ENCODE measurements at regions not wholly inside any gene's neighbourhood (a gene's known extent, or its start where the extent isn't known, plus 50 kb on each side); places are given as distances from the start of the nearest gene placed in this dataset.

DNA sequence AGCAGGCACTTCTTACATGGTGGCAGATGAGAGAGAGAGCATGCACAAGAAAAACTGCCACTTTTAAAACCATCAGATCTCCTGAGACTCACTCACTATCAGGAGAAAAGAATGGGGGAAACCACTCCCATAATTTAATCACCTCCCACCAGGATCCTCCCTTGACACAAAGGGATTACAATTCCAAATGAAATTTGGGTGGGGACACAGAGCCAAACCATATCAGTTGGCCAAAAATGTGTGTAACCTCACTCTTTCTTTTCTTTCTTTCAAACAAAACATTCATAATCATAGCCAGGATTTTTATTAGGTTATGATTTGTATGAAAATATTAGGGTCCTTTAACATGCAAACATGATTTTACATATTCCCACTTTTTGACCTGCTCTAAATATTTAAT is 222.1 kb downstream of the PCDH18 start:
- DNase-seq: no peak

DNA sequence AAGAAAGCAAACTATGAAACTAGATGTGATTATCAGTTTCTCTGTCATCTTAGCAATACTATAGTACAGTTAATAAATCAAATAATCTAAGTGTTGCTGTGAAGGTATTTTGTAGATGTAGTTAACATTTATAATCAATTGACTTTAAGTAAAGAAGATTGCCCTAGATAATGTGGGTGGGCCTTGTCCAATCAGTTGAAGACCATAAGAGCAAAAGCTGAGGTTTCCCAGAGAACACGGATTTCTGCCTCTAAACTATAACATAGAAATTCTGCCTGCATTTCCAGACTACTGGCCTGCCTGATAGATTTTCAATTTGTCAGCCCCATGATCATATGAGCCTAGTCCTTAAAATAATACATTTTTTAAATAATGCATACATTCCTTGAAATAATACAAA is 222.9 kb downstream of the PCDH18 start:
- DNase-seq: no peak

DNA sequence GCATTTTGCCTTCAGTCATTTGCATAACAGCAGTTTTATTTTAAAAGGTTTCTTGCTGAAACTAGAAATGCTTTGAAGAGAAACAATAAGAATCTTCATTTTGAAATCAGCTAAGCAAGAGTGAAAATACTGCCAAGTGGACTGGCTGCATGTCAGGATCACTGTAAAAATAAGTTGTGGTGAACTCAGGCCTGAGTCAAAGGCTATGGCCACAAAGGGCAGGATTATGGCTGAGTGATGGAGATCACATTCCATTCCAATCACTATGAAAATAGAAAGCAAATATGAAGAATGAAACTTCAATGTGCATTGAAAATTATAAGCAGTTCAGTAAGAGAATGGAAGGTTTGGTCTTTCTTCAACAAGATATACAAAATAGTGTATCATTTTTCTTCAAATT is 224.5 kb downstream of the PCDH18 start:
- no peak for DNase-seq

DNA sequence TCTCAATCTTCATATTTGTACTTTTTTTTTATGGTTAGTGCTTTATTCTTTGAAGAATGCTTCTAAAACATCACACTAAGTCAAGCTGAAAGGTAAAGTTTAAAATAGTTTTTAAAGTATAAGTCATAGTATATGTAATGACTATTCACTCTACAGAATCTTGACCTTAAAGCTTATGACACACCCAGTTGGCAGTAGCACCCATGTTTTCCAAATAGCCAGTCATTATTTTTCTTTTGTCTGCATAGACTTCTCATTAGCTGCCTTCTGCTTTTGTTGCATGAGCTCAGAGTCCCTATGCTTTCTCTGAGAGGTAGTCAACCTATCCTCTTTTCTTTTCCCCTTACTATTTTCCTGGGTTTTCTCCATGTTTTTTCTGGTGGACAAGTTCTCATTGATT is 231.5 kb downstream of the PCDH18 start:
- no peak for DNase-seq

DNA sequence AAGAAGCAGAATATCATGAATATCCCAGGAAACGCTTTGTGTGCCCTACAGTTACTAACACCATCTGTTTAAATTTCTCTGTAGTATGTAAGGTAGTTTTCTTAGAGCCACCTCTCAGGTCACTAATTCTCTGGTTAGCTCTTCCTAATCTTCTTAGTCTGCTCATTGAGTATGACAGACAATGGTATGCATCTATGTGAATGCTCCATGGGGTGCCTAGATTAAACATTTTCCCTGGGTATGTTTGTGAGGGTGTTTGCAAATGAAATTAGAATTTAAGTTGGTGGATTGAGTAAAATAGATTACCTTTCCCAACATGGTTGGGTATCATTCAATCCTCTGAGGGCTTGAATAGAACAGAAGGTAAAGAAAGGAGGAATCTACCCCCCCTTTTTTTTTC is 233.0 kb downstream of the PCDH18 start:
- DNase-seq: no peak

DNA sequence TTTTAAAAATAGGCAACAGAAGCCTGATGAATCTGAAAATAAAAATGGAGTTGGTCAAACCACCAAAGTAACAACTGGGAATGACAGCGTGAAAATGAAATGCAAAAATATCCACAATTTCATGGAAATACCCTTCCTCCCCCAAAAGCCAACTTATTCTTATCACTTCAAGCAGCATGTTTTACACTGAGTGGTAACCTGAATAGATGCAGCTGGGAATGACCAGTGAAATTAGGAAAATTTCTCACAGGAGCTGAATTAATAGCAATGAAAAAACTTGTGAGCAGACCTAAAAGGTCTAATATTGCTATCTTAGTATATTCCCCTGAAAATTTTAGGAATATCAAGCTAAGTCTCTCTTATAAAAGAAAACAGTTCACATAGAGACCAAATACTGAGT is 239.0 kb downstream of the PCDH18 start:
- no peak for DNase-seq

DNA sequence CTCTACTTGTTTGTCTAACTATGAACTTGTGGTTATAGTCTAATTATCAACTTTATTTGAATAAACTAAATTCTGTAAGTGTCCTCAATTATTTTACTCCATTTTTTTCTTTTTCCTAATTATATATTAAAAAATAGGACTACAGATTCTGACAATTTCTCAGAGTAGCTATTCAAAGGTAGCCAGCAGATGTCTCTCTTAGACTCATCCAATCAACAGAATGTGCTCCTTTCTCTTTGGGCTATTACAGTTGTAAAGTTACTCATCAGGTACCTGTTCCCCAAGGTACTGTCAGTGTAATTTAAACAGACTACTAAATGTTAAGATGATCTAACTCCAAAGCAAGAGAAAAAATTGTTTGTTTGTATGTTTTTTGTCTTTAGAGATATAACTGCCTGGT is 248.6 kb downstream of the PCDH18 start:
- DNase-seq: no peak

DNA sequence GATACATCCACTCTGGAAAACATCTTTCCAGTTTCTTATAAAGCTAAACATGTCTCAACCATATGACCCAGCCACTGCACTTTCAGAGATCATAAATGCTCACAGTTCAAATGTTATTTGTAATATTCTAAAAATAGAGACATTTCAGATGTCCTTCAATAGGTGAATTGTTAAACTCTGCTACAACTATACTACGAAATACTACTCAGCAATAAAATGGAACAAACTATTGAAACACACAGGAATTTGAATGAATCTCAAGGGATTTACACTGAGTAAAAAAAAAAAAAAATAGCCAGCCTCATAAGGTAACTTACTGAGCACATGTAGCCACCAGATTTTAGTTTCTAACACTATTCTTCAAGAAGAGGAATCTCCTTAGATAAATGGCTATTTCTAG is 253.9 kb downstream of the PCDH18 start:
- DNase-seq: no peak

DNA sequence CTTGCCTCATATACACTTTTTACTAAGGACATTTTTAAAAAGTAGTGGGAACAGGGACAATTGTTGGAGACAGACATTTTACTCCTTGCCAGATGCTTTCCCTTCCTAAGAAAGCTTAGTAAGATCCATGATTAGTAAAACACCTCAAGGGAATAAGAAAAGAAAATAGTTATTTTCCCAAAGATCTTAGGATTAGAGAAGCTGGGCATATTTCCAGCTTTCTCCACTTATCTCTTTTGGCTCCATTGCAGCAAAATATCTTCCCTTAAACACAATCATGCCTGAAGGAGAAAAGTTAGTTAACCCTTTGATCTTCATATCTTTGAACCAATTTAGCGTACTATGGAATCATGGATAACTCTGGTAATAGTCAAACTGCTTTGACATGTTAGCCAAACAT is 257.9 kb downstream of the PCDH18 start:
- no peak for DNase-seq

DNA sequence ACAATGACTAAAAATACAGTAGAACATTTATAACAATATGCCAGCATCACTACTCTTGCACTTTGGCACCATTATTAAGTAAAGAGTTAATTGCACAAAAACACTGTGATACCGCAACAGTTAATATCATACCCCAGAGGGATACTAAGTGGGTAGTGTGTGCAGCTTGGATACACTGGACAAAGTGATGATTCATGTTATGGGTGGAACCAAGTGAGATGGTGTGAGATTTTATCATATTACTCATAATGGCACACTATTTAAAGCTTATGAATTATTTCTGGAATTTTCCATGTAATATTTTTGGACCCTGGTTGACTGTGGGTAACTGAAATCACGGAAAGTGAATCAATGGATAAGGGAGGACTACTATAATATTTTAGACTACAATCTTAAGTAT is 265.3 kb downstream of the PCDH18 start:
- DNase-seq: no peak

DNA sequence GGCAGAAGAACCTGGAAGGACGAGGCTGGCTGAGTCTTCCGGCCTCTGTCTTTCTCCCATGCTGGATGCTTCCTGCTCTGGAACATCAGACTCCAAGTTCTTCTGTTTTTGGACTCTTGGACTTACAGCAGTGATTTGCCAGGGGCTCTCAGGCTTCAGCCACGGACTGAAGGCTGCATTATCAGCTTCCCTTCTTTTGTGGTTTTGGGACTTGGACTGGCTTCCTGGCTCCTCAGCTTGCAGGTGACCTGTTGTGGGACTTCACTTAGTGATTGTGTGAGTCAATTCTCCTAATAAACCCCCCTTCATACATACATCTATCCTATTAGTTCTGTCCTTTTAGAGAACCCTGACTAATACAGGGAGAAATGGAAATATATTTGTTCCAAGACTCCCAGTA is 265.8 kb downstream of the PCDH18 start:
- DNase-seq: no peak

DNA sequence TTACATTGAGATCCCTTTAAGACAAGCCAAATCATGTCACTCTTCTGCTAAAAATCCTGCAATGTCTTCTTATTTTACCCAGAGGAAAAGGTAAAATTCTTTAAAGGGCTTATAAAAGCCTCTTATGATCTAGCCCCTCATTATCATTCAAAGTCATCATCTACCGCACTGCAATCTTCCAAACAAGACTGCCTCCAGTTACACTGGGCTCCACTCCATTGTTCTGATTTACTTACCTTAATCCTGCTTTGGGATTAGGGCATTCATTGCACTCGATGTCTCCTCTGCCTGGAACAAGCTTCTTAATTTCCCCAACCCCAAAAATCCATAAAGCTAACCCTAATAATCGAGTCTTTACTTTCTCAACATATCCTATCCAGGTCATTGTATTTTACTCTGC is 269.1 kb downstream of the PCDH18 start:
- no peak for DNase-seq

DNA sequence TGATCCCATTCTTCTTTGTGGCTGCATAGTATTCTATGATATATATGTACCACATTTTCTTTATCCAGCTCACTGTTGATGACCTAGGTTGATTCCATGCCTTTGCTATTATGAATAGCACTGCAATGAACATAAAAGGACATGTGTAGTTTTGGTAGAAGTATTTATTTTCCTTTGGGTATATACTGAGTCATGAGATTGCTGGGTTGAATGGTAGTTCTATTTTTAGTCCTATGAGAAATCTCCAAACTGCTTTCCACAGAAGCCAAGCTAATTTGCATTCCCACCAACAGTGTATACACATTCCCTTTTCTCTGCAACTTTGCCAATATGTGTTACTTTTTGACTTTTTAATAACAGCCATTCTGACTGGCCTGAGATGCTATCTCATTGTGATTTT is 278.3 kb downstream of the PCDH18 start:
- DNase-seq: no peak

DNA sequence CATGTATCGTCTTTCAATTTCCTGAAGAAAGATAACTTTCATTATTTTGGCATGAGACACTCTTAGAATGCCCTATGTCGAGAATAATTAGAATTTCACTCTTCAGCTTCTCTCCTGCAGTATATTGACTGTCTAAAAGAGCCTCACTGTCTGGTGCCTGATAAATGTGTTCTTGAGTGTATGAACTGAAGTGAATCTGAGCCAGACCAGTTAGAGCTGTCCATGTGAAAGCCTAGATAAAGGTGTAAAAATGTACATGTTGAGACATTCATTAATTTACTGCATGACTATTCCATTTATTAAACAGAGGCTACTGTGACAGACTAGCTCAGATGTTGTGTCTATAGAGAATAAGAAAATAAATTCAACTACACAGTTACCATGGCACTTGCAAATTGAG is 283.2 kb downstream of the PCDH18 start:
- DNase-seq: no peak

DNA sequence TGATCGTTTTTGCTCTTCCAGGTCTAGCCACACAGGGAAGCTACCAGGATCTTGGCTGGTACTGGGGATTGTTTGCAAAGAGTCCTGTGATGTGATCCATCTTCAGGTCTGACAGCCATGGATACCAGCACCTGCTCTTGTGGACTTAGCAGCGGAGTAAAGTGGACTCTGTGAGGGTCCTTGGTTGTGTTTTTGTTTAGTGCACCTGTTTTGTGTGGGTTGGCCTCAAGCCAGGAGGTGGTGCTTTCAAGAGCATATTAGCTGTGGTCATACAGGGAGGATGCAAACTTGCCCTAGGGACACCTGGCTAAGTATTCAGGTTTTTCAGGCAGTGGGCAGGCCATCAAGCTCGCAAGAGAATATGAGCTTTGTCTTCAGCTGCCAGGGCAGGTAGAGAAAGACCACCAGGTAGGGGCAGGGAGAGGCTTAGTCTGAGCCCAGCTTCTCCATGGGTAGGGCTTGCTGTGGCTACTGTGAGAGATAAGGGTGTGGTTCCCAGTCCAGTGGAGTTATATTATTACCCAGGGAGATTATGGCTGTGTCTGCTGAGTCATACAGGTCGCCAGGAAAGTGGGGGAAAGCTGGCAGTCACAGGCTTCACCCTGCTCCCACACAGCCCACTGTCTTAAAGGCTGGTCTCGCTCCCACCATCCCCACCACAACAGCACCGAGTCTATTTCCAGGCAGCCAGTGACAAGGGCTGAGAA is 293.7 kb downstream of the PCDH18 start:
- DNase-seq: no peak

DNA sequence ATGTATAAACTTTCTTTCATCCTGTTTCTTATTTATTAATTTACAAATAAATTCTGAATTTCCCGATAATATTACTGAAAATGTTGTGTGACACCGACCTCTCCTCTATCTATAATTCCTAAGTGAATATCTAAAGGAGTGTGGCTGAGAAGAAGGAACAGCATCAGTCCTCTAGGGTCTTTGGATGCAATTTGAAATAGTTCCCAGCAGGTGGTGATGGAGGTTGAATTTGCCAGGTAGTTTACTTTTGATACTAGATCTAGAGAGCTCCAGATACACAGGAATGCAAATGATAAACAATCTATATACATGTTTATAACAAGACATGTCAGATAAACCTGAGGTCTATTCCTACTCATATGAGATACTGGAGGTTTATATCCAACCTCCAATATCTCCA is 305.4 kb downstream of the PCDH18 start:
- no peak for DNase-seq

DNA sequence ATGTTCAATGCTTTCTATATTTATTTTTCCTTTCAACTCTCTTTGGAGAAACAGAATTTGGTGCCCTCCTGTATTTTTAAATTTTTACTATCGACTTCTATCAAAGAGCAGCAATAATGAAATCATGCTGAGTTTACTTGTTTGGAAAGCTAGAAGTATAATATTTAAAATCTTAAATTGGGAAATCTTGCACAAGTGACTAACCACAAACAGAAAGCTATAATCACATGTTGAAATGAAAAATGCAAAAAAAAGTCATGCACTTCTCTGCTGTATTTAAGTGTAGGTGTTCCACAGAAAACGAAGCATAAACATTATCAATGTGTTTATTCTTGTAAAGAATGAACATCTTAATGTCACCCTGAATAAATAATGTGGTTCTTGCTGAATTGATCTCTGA is 306.1 kb downstream of the PCDH18 start:
- DNase-seq: no peak

DNA sequence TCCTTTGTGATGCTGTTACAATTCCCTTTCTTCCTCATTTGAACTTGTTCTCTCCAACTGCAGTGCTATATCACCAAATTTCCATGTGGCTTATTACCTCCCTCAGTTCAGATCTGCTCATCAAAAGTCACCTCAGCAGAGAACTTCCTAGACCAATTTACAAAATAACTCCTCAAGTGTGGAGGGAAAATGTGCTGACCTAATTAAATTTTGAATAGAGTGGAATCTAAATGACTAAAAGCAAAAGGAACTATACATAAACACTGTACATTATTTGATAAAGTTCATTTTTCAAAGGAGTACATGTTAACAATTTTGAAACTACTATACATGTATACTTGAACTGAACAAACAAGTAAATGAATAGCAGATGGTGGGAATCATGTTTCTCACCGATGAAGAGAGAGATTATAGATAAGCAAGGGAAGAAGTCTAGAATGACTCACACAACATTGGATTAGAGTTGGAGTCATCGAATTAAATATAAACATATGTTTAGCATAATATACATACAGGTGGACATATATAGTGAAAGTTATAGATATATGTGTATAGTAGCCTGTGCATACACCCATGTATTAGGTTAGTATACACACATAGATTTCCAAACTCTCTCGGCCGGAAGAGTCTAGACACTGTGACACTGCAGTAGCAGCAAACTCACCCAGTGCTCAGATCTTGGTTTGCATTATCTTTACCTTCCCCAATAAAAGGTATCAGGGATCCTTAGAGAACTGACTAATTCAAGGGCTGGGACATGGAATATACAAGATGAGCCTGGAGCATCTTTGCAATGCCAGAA is 318.7 kb downstream of the PCDH18 start:
- DNase-seq: no peak

DNA sequence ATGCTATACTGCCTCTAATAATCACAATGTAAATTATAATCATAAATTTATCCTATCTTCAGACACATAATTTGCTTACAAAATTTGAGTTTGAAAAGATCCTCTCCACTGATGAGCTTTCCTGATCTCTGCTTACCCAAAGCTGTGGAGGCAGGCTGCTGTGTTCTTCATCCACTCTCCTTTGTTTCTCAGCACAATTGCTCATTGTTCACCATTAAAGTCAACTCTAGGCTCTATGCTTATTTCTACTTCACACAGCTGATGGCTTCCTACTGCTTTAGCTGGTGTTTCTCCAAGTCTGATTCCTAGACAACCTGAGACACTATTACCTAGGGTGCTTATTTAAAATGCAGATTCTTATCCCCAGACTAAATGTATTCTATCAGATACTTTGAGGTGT is 319.7 kb downstream of the PCDH18 start:
- DNase-seq: no peak

DNA sequence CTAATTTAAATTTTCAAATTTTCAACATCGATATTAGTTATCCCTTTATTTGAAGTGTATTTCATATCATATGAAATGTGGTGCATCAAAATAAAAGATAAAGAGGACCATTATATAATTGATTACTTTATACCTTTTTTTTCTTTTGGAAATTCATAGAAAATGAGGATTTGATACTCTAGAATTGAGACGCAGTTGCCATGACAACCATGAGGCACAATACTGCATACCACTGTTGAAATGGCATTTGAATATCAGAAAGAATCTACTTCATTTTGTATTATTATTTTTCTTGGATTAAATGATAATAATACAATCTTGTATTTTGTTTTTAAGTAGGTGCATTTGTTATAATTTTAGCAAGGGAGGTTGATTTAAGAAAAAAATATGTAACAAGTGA is 323.1 kb downstream of the PCDH18 start:
- DNase-seq: no peak

DNA sequence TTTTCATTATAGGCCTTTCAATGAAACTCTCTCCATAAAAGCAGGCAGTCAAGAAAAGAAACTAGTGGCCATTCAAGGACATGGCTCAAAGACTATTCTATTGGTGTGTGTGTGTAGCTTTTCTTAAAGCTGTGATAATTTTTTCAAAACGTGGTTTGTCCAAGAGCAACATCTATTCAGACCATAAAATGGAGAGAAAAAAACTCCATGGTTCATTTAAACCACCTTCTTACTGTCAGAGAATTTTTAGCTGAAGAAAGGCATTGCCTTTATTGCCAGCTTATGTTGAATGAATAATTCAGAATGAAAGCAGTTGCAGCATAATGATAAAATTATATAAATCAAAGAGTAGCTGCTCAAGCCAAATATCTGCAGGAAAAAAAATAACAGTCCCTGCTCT is 325.5 kb downstream of the PCDH18 start:
- no peak for DNase-seq

DNA sequence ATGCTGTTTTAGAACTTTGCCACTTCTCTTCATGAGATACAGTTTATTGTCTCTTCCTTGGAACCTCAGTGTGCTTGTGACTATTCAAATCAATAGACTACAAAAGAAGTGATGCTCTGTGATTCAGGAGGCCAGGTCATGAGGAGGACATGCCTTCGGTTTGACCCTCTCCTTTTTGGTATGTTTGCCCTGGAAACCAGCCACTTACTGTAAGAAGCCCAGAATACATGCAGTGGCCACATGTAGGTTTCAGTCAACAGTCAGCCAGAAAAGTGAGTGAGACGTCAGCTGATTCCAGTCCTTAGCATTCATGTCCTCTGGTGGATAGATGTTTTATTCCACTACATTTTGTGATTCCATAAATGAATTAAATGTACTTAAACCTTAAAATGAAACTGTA is 328.7 kb downstream of the PCDH18 start:
- DNase-seq: no peak

DNA sequence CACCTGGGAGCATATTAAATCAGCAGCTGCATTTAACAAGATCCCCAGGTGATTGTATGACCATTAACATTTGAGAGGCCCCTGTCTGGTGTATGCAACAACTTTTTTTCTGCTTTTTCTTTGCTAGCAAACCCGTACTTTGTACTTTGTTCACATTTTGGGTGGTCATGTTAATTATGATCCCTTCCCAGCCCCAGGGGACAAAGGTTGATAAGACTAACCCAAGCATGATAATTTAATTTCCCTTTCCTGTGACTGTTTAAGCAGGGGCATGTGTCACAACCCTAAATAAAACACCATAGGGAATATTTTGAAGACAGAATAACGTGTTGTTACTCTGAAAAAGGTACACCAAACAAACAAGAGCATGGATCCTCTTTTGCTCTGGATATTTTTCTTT is 332.0 kb downstream of the PCDH18 start:
- no peak for DNase-seq

DNA sequence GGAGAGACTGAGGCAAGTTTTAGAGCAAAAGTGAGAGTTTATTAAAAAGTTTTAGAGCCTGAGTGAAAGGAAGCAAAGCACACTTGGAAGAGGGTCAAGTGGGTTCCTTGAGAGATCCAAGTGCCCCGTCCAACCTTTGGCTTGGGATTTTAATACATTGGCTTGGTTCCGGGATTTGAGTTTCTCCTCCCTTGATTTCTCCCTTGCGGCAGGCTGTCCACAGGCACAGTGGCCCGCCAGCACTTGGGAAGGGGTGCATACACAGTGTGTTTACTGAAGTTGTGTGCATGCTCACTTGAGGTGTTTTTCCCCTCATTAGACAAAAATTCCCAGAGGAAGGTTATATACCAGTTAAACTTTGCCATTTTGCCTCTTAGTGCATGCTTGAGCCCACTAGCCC is 333.5 kb downstream of the PCDH18 start:
- no peak for DNase-seq

DNA sequence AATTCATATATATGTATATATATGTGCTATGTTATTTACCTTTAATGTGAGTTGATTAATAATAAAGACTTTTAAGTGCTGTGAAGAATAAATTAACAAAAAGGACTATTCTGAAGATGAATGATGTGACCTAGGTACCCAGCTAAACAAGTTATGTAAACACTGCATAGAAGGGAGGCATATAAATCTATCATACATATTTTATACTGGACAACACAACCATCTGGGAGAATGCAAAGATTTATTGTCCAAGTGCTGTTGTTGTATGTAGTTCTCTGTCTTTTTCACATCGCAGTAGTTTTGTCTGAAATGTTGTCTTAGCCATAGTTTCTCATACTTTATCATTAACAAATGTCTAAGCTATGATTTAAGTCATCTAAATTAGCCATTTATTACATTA is 337.6 kb downstream of the PCDH18 start:
- DNase-seq: no peak

All from inflammatory macrophage treated with lipopolysaccharide for 4 hours (primary cell).